Pancreas (tissue), 10 donors: ENCODE measurements at regions not wholly inside any gene's neighbourhood (a gene's known extent, or its start where the extent isn't known, plus 50 kb on each side); places are given as distances from the start of the nearest gene placed in this dataset.

Experiments
- ATAC-seq, 4 donors: fragments of 200-7000 bp; cut with Tn5 transposase; one replicate each; pipeline versions ENCODE4 v1.8.0 to v1.9.1; 2020; ENCODE audit warnings: mild to moderate bottlenecking in 4 of 4, moderate library complexity in 4 of 4
- DNase-seq, 6 donors: peaks; one replicate each; pipeline ENCODE4 v3.0.0-alpha.2; 2020
- FAIRE-seq: peaks from 2 replicates; lab custom pipeline; 2012; peaks lifted over from hg19 to GRCh38; lab: Jason Lieb, UNC
- H3K27ac ChIP-seq, 4 donors: fragments of 200-600 bp; sonication (generic); 1 replicate in 3 of 4; 2 replicates in 1 of 4; pipeline versions ENCODE4 v1.5.0 to v1.8.0; 2020
- H3K27me3 ChIP-seq, 4 donors: fragments of 200-600 bp; one replicate each; pipeline ENCODE4 v1.8.0; 2021
- H3K36me3 ChIP-seq, 3 donors: fragments of 200-600 bp; sonication (generic) in 1 of 3; one replicate each; pipeline versions ENCODE4 v1.5.0 to v1.8.0; 2020 to 2021
- H3K4me1 ChIP-seq, 3 donors: fragments of 200-600 bp; one replicate each; pipeline ENCODE4 v1.8.0; 2021
- H3K4me3 ChIP-seq, 4 donors: fragments of 200-600 bp; sonication (generic) in 2 of 4; one replicate each; pipeline versions ENCODE4 v1.5.0 to v1.8.0; 2020 to 2021
- H3K9me3 ChIP-seq, 4 donors: fragments of 200-600 bp; one replicate each; pipeline ENCODE4 v1.8.0; 2021
- WGBS, 2 donors: extraction: QIAGEN DNeasy Blood & Tissue Kit; methylation state at CpG; one replicate each; pipeline ENCODE4 v1.1.7; 2013; 5-methylcytosine and 5-hydroxymethylcytosine counted together
- intact Hi-C, 3 donors: fragments of 100-400 bp; cut with DNase I; formaldehyde crosslinking; loops; one replicate each; pipeline versions ENCODE4 v1.11.1 to v1.14.2; 2022
- TF ChIP-seq, protein P1 (sequence below), 4 donors: fragments of 200-600 bp; sonication (generic) in 3 of 4; IDR thresholded peaks; one replicate each; pipeline versions ENCODE4 v1.5.0 to v1.8.0; 2021; ENCODE audit warnings: antibody characterized with exemption in 4 of 4
- donor health status: healthy with polysubstance abuse.
- donor health status: DM: no; HTN: no; CAD: no; lungs with moderate emphysema.
- donor health status: DM: no; HTN: no; CAD: no.
- donor health status: control.
- donor health status: control.
- donor health status: Bipolar disorder and iron deficiency.
- donor health status: DM: yes; HTN: yes; CAD: no.
- donor health status: DM: no; HTN: no; CAD: no.
- donor health status: DM: no; HTN: no; CAD: no.
- donor health status: DM: yes; HTN: yes; CAD: no.

DNA sequence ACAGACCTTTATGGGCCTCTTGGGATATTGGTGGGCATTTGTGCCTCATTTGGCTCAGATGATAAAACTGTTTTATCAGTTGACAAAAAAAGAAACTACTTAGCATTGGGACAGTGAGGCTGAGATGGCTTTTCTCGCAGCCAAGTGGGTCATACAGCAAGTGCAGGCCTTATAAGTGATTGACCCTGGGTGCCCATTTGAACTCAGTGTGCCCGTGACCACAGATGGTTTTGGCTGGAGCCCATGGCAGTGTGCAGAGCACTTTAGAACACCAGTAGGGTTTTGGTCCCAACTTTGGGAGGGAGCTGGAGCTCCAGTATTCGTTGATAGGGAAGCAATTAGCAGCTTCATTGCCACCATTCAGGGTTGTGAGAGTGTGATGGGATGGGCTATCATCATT, 404.5 kb upstream of the LARGE1 start:
- Histone ChIP-seq H3K9me3 (no peaks in the 10 kb centered on the region), H3K4me3 (no peak overlapping the region), H3K36me3 (no peaks in the 10 kb centered on the region), H3K27ac (no peak overlapping the region), H3K4me1 (no peaks in the 10 kb centered on the region), H3K27me3 (no peaks in the 10 kb centered on the region)
- intact Hi-C loops: no loop called here
- FAIRE-seq (no peak), ATAC-seq (no peak), DNase-seq (no peak)
- WGBS, 2 donors: 76 to 80% methylated on average over 3 of the region's 3 CpGs
- TF ChIP-seq, protein P1, sequence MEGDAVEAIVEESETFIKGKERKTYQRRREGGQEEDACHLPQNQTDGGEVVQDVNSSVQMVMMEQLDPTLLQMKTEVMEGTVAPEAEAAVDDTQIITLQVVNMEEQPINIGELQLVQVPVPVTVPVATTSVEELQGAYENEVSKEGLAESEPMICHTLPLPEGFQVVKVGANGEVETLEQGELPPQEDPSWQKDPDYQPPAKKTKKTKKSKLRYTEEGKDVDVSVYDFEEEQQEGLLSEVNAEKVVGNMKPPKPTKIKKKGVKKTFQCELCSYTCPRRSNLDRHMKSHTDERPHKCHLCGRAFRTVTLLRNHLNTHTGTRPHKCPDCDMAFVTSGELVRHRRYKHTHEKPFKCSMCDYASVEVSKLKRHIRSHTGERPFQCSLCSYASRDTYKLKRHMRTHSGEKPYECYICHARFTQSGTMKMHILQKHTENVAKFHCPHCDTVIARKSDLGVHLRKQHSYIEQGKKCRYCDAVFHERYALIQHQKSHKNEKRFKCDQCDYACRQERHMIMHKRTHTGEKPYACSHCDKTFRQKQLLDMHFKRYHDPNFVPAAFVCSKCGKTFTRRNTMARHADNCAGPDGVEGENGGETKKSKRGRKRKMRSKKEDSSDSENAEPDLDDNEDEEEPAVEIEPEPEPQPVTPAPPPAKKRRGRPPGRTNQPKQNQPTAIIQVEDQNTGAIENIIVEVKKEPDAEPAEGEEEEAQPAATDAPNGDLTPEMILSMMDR (IDR thresholded peaks at IDR 0.05): no peak

- FAIRE-seq: no peak
- intact Hi-C loops: no loop called here
Observed at GRCh38 chr22:34326901-34327300, 406.6 kb upstream of the LARGE1 start.

DNA sequence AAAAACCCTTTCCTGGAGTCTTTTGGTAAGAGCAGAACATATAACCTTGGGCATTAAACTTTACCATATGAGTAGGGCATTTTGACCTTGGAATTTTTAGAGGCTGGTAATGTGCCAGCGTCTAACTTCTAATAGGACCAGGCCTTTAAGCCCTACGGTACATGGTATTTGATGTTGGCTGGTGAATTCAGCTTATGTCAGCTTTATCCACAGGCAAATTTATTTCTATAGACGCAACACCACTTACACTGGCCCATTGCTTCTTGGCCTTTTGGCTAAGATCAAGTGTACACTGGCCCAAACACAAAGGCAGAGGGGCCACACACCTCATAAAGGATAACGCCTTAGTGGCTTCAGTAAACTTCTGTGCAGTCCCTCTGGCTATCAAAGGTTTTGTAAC, 410.2 kb upstream of the LARGE1 start:
- FAIRE-seq (no peak), DNase-seq (no peak), ATAC-seq (no peak)
- Histone ChIP-seq H3K4me3 (no peak overlapping the region), H3K27me3 (no peaks in the 10 kb centered on the region), H3K27ac (no peak overlapping the region), H3K36me3 (no peaks in the 10 kb centered on the region), H3K4me1 (no peaks in the 10 kb centered on the region), H3K9me3 (no peaks in the 10 kb centered on the region)
- 74 to 81% methylated on average over 4 of the region's 4 CpGs for WGBS, 2 donors
- TF ChIP-seq, protein P1 (IDR thresholded peaks at IDR 0.05): no peak
- intact Hi-C loops: no loop called here

More at GRCh38 chr22:34326901-34327300, 406.6 kb upstream of the LARGE1 start:
- H3K36me3 ChIP-seq: no peaks in the 10 kb centered on the region
- H3K27me3 ChIP-seq: no peaks in the 10 kb centered on the region
- H3K9me3 ChIP-seq: no peaks in the 10 kb centered on the region
- no peak overlapping the region for H3K27ac ChIP-seq
- no peaks in the 10 kb centered on the region for H3K4me1 ChIP-seq
- ATAC-seq (no peak), DNase-seq (no peak)
- TF ChIP-seq, protein P1 (IDR thresholded peaks at IDR 0.05): no peak
- H3K4me3 ChIP-seq: no peak overlapping the region

DNA sequence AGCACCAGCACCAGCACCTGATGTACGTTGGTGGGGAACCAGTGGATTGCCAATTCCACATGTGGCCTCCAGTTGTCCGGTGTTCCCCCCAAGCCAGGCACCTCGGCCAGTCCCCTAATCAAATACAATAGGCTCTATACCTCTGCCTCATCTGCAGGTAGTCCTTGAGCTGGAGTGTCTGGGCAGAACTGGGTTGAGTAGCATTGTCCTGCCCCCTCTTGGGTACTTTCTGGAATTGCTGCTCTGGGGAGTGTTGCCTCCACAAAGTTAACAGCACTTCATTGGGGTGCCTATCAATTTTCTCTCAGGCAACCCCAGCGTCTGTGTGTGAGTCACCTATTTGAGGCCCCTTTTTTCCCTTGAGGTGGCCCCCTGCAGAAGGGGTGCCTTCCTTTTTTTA, 413.0 kb upstream of the LARGE1 start:
- ATAC-seq: no peak
- no peak overlapping the region for H3K4me3 ChIP-seq
- TF ChIP-seq, protein P1 (IDR thresholded peaks at IDR 0.05): no peak
- H3K27me3 ChIP-seq: no peaks in the 10 kb centered on the region
- no peaks in the 10 kb centered on the region for H3K36me3 ChIP-seq
- no peak for DNase-seq
- H3K27ac ChIP-seq: no peak overlapping the region
- 69 to 78% methylated on average over 4 of the region's 4 CpGs for WGBS, 2 donors
- no peak for FAIRE-seq
- no peaks in the 10 kb centered on the region for H3K9me3 ChIP-seq
- intact Hi-C loops: no loop called here
- no peaks in the 10 kb centered on the region for H3K4me1 ChIP-seq

- no peak for DNase-seq
Observed at GRCh38 chr22:34334893-34335292, 414.6 kb upstream of the LARGE1 start.

More at GRCh38 chr22:34334893-34335292, 414.6 kb upstream of the LARGE1 start:
- 62 to 68% methylated on average over 5 of the region's 5 CpGs for WGBS, 2 donors
- H3K4me1 ChIP-seq: no peaks in the 10 kb centered on the region
- ATAC-seq (no peak), FAIRE-seq (no peak)
- no peaks in the 10 kb centered on the region for H3K9me3 ChIP-seq
- intact Hi-C loops: no loop called here
- H3K4me3 ChIP-seq: no peak overlapping the region
- H3K36me3 ChIP-seq: no peaks in the 10 kb centered on the region
- no peak overlapping the region for H3K27ac ChIP-seq
- no peaks in the 10 kb centered on the region for H3K27me3 ChIP-seq
- TF ChIP-seq, protein P1 (IDR thresholded peaks at IDR 0.05): no peak
